Uterus (tissue), 3 donors: ENCODE measurements at regions not wholly inside any gene's neighbourhood (a gene's known extent, or its start where the extent isn't known, plus 50 kb on each side); places are given as distances from the start of the nearest gene placed in this dataset.
"Not testable (repeated sequence)": the region's sequence is repeated elsewhere in the genome, so short reads cannot be mapped to it uniquely, and the experiment has no call there.

ENCODE experiments used
- DNase-seq, 2 donors: peaks; one replicate each; pipeline ENCODE4 v3.0.0-alpha.2; 2019 to 2020
- H3K27ac ChIP-seq, 2 donors: fragments of 200-600 bp; sonication (generic); 1 replicate in 1 of 2; 2 replicates in 1 of 2; pipeline ENCODE4 v1.5.1; 2016 to 2018
- H3K27me3 ChIP-seq, 2 donors: fragments of 200-600 bp; sonication (generic); one replicate each; pipeline ENCODE4 v1.5.1; 2018 to 2019; ENCODE audit warnings: control low read depth in 1 of 2
- H3K36me3 ChIP-seq, 2 donors: fragments of 200-600 bp; sonication (generic); one replicate each; pipeline ENCODE4 v1.5.1; 2019; ENCODE audit warnings: control low read depth in 1 of 2
- H3K4me1 ChIP-seq, 2 donors: fragments of 200-600 bp; sonication (generic); one replicate each; pipeline ENCODE4 v1.5.1; 2018 to 2019; ENCODE audit warnings: control low read depth in 1 of 2
- H3K4me3 ChIP-seq, 2 donors: fragments of 200-600 bp; sonication (generic); 1 replicate in 1 of 2; 2 replicates in 1 of 2; pipeline ENCODE4 v1.5.1; 2018 to 2019; ENCODE audit warnings: mild to moderate bottlenecking in 1 of 2
- H3K9me3 ChIP-seq, 2 donors: fragments of 200-600 bp; sonication (generic); one replicate each; pipeline ENCODE4 v1.5.1; 2019; ENCODE audit warnings: control low read depth in 1 of 2
- CTCF ChIP-seq, 4 experiments: fragments of 200-600 bp in 2 of 4; fragments of 450-650 bp in 2 of 4; sonication (generic) in 2 of 4; IDR thresholded peaks; one replicate each; pipeline ENCODE4 v1.5.1; 2016 to 2019; ENCODE audit warnings: antibody characterized with exemption in 4 of 4, mild to moderate bottlenecking in 2 of 4, moderate library complexity in 1 of 4
- POLR2A ChIP-seq, 2 donors: fragments of 450-650 bp; IDR thresholded peaks; one replicate each; pipeline ENCODE4 v1.6.1; 2016; ENCODE audit warnings: antibody characterized with exemption in 2 of 2, mild to moderate bottlenecking in 1 of 2, moderate library complexity in 1 of 2
- intact Hi-C: fragments of 100-400 bp; cut with DNase I; formaldehyde crosslinking; loops from one replicate; pipeline ENCODE4 v1.15.1; 2023; ENCODE audit warnings: low total_unique reads
- donor health status: DM: yes; HTN: yes; CAD: no.

DNA sequence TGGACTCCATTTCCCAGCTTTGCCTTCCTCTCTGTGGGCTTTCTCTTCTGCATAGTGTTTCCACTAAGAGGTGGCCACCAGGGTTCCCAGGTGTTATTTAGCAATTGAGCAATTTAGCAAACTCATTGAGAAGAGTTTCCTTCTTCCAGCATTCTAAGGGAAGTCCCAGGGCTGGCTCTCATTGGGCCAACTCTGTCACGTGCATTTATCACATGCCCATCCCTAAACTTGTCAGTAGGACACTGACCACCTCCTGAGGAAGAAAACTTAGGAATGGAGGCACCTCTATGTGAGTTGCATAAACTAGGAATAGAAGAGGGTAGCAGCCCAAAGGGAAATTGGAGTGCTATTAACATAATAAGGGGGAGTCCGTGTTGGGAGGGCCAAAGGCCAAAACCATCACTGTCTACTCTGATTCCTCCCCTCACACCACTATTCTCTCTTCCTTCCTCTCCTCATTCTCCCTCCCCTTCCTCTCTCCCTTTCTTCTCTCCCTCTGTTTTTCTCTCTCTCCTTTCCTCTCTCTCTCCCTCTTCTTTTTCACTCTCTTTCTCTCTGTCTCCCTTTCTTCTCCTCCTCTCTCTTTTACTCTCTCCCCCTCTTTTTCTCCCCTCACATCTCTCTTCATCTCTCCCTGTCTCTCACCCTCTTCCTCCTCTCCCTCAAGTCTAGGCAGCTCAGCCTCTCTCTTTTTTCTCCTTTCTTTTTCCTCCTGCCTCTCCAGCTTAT is 213.4 kb downstream of the PALM2AKAP2 start:
- no peak for DNase-seq
- H3K36me3 ChIP-seq = no peaks in the 10 kb centered on the region
- H3K27me3 ChIP-seq = no peaks in the 10 kb centered on the region
- H3K4me1 ChIP-seq = no peaks in the 10 kb centered on the region
- no peak overlapping the region for H3K4me3 ChIP-seq
- H3K27ac ChIP-seq = no peak overlapping the region
- TF ChIP-seq CTCF (IDR thresholded peaks at IDR 0.05) (no peak), POLR2A (IDR thresholded peaks at IDR 0.05) (no peak)
- H3K9me3 ChIP-seq = no peaks in the 10 kb centered on the region
- intact Hi-C loops = no loop called here

GRCh38 chr9:109994141-109994540 is 213.8 kb downstream of the C9orf152 start:
- Histone ChIP-seq H3K36me3 (no peaks in the 10 kb centered on the region), H3K4me3 (no peak overlapping the region), H3K27ac (no peak overlapping the region), H3K27me3 (no peaks in the 10 kb centered on the region), H3K4me1 (no peaks in the 10 kb centered on the region), H3K9me3 (no peaks in the 10 kb centered on the region)
- TF ChIP-seq CTCF (IDR thresholded peaks at IDR 0.05) (no peak), POLR2A (IDR thresholded peaks at IDR 0.05) (no peak)
- intact Hi-C loops = no loop called here
- no peak for DNase-seq

GRCh38 chr9:109996936-109997580 is 210.9 kb downstream of the C9orf152 start:
- no peak for DNase-seq
- H3K4me3 ChIP-seq = no peak overlapping the region
- no peaks in the 10 kb centered on the region for H3K9me3 ChIP-seq
- H3K27me3 ChIP-seq = no peaks in the 10 kb centered on the region
- no peaks in the 10 kb centered on the region for H3K4me1 ChIP-seq
- no peaks in the 10 kb centered on the region for H3K36me3 ChIP-seq
- intact Hi-C loops = no loop called here
- TF ChIP-seq POLR2A (IDR thresholded peaks at IDR 0.05) (no peak), CTCF (IDR thresholded peaks at IDR 0.05) (no peak)
- peak overlapping the region in 1 of 2 donors; percentile 5 for H3K27ac ChIP-seq

DNA sequence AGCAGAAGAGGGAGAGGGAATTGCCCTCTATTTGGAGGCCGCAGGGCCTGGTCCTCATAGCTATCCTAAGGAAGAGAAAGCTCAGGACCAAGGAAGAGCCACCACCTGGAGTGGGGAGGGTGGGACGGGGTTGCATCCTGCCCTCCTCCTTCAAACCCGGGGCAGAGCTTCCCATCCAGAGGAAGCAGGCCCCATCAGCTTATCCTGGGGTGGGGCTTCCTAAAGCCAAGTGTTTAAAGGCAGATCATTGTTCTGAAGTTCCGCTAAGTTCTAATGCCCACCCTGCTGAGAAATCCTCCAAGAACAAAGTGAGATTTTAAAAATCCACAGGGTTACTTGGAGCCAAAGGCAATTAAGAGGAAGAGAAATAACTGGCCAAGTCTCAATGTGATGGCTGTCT is 210.3 kb downstream of the C9orf152 start:
- TF ChIP-seq CTCF (IDR thresholded peaks at IDR 0.05) (no peak), POLR2A (IDR thresholded peaks at IDR 0.05) (no peak)
- H3K36me3 ChIP-seq = no peaks in the 10 kb centered on the region
- no peak overlapping the region for H3K4me3 ChIP-seq
- peak overlapping the region in 1 of 2 donors; percentile 5 for H3K27ac ChIP-seq
- DNase-seq = no peak
- intact Hi-C loops = no loop called here
- no peaks in the 10 kb centered on the region for H3K9me3 ChIP-seq
- no peaks in the 10 kb centered on the region for H3K27me3 ChIP-seq
- no peaks in the 10 kb centered on the region for H3K4me1 ChIP-seq

DNA sequence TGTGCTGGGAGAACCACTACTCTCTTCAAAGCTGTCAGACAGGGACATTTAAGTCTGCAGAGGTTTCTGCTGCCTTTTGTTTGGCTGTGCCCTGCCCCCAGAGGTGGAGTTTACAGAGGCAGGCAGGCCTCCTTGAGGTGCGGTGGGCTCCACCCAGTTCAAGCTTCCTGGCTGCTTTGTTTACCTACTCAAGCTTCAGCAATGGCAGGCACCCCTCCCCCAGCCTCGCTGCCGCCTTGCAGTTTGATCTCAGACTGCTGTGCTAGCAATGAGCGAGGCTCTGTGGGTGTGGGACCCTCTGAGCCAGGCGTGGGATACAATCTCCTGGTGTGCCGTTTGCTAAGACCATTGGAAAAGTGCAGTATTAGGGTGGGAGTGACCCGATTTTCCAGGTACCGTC is 202.4 kb downstream of the C9orf152 start:
- DNase-seq, H3K27ac ChIP-seq, H3K36me3 ChIP-seq, H3K9me3 ChIP-seq, H3K4me3 ChIP-seq, H3K4me1 ChIP-seq, H3K27me3 ChIP-seq, intact Hi-C loops: not testable (repeated sequence)
